ENCODE measurements at regions not wholly inside any gene's neighbourhood (a gene's known extent, or its start where the extent isn't known, plus 50 kb on each side); places are given as distances from the start of the nearest gene placed in this dataset.

DNA sequence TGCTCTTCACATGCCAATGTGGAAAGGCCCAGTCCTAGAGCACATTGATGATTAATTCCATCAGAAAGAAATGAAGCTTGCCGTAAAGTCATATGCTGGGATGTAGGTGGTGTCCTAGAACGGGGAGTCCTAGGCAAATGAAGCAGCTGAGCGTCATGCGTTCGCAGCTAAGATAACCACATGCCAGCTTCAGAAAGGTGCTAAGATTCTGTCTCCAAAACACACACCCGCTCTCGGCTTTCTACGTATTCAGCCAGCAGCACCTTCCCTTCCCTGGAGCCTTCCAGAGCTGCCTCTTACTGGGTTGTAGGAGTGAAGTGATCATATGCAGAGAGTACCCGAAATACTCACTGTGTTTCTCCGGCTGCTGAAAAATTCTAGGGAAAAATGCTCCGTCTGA lies 421.6 kb upstream of the ID2 start:
- Mint-ChIP-seq H3K27me3 (ENCODE audit: unreplicated experiment) (peaks cover 3% of the 10 kb centered on the region), H3K36me3 (ENCODE audit: unreplicated experiment) (no peaks in the 10 kb centered on the region), H3K9me3 (ENCODE audit: unreplicated experiment) (no peaks in the 10 kb centered on the region), H3K4me3 (ENCODE audit: unreplicated experiment) (no peak overlapping the region), H3K27ac (ENCODE audit: unreplicated experiment) (no peak overlapping the region), H3K4me1 (ENCODE audit: low read depth, unreplicated experiment) (no peaks in the 10 kb centered on the region)
- TF ChIP-seq CTCF (IDR thresholded peaks at IDR 0.05; ENCODE audit: partially characterized antibody, unreplicated experiment), result no peak
- DNase-seq, result no peak

DNA sequence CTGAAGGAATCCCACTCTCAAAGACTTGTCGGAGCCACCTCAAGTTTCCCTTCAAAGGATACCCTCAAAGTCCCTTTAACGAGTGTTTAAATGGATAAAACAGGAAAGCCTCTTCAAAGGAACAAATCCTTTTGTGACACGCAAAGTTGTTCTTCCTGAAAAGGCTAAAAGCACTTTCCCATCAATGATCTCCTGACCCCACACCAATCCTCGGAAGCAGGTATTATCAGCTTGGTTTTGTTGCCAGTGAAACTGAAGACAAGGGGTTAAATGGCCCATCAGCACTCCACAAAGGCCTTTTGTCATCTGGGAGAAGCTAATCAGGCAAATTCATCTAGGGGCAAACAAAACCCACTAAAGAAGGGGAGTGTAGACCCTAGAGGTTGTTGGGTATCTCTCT lies 418.0 kb upstream of the ID2 start:
- H3K4me3 Mint-ChIP-seq (ENCODE audit: unreplicated experiment), result no peak overlapping the region
- H3K36me3 Mint-ChIP-seq (ENCODE audit: unreplicated experiment), result no peaks in the 10 kb centered on the region
- no peak overlapping the region for H3K27ac Mint-ChIP-seq (ENCODE audit: unreplicated experiment)
- no peaks in the 10 kb centered on the region for H3K9me3 Mint-ChIP-seq (ENCODE audit: unreplicated experiment)
- no peak for DNase-seq
- no peak for TF ChIP-seq CTCF (IDR thresholded peaks at IDR 0.05; ENCODE audit: partially characterized antibody, unreplicated experiment)
- H3K27me3 Mint-ChIP-seq (ENCODE audit: unreplicated experiment), result peaks cover 3% of the 10 kb centered on the region
- no peaks in the 10 kb centered on the region for H3K4me1 Mint-ChIP-seq (ENCODE audit: low read depth, unreplicated experiment)

GRCh38 chr2:8264981-8265380 lies 416.9 kb upstream of the ID2 start:
- no peak overlapping the region for H3K27ac Mint-ChIP-seq (ENCODE audit: unreplicated experiment)
- no peaks in the 10 kb centered on the region for H3K36me3 Mint-ChIP-seq (ENCODE audit: unreplicated experiment)

DNA sequence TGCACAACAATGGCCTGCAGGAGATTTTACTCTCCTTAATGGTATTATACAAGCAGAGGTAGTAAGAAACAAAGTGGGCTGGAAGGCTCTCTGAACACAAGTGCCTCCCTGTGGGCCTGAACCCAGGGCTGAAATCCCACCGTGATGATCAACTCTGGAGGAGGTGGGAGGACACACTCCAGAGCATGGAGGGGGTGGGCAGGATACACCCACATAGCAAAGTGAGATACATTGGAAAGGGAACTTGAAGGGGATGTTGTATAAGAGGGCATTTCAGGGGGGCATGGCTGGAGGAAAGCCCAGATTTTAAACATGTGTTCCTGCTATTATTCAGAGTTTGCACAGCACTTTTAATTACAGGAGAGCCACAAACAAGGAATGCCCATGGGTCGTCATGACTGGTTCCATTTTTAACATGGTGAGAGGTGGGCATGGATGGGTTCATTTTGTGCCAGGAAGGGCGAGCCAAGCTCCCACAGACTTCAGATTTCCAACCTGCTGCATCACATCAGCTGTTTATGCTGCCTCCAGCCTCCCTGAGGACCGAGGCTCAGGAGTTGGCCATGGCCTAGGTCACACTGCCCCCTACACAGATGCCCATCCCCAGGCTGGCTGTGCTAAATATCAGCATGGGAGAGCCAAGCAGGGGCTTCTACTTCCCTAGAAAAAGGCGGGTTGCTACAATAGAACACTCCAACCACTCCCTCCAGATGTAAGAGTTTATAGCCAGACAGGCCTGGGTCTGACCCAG lies 416.2 kb upstream of the ID2 start:
- Mint-ChIP-seq H3K27ac (ENCODE audit: unreplicated experiment) (no peak overlapping the region), H3K36me3 (ENCODE audit: unreplicated experiment) (no peaks in the 10 kb centered on the region), H3K9me3 (ENCODE audit: unreplicated experiment) (no peaks in the 10 kb centered on the region), H3K4me3 (ENCODE audit: unreplicated experiment) (no peak overlapping the region), H3K27me3 (ENCODE audit: unreplicated experiment) (peaks cover 3% of the 10 kb centered on the region), H3K4me1 (ENCODE audit: low read depth, unreplicated experiment) (no peaks in the 10 kb centered on the region)
- no peak for DNase-seq
- TF ChIP-seq CTCF (IDR thresholded peaks at IDR 0.05; ENCODE audit: partially characterized antibody, unreplicated experiment), result no peak

More at GRCh38 chr2:8264981-8265380, 416.9 kb upstream of the ID2 start:
- H3K27me3 Mint-ChIP-seq (ENCODE audit: unreplicated experiment), result peaks cover 3% of the 10 kb centered on the region
- H3K9me3 Mint-ChIP-seq (ENCODE audit: unreplicated experiment), result no peaks in the 10 kb centered on the region
- H3K4me1 Mint-ChIP-seq (ENCODE audit: low read depth, unreplicated experiment), result no peaks in the 10 kb centered on the region
- H3K4me3 Mint-ChIP-seq (ENCODE audit: unreplicated experiment), result no peak overlapping the region
- no peak for DNase-seq
- TF ChIP-seq CTCF (IDR thresholded peaks at IDR 0.05; ENCODE audit: partially characterized antibody, unreplicated experiment), result no peak

GRCh38 chr2:8266563-8266962 lies 415.3 kb upstream of the ID2 start:
- no peak for DNase-seq
- Mint-ChIP-seq H3K9me3 (ENCODE audit: unreplicated experiment) (no peaks in the 10 kb centered on the region), H3K27ac (ENCODE audit: unreplicated experiment) (no peak overlapping the region), H3K4me1 (ENCODE audit: low read depth, unreplicated experiment) (no peaks in the 10 kb centered on the region), H3K27me3 (ENCODE audit: unreplicated experiment) (peaks cover 3% of the 10 kb centered on the region), H3K36me3 (ENCODE audit: unreplicated experiment) (peaks cover 4% of the 10 kb centered on the region), H3K4me3 (ENCODE audit: unreplicated experiment) (no peak overlapping the region)
- no peak for TF ChIP-seq CTCF (IDR thresholded peaks at IDR 0.05; ENCODE audit: partially characterized antibody, unreplicated experiment)
